Left ventricle myocardium inferior (tissue), 1 donor: ENCODE measurements at regions not wholly inside any gene's neighbourhood (a gene's known extent, or its start where the extent isn't known, plus 50 kb on each side); places are given as distances from the start of the nearest gene placed in this dataset.

Source experiments
- DNase-seq: peaks from one replicate; pipeline ENCODE4 v3.0.0-alpha.2; 2020
- H3K27ac ChIP-seq: fragments of 200-600 bp; replicated peaks from 2 replicates; pipeline ENCODE4 v1.8.0; 2021
- H3K27me3 ChIP-seq: fragments of 200-600 bp; 2 replicates; pipeline ENCODE4 v1.8.0; 2021; ENCODE audit warnings: low read depth
- H3K36me3 ChIP-seq: fragments of 200-600 bp; 2 replicates; pipeline ENCODE4 v1.8.0; 2021
- H3K4me1 ChIP-seq: fragments of 200-600 bp; 2 replicates; pipeline ENCODE4 v1.8.0; 2021
- H3K4me3 ChIP-seq: fragments of 200-600 bp; 2 replicates; pipeline ENCODE4 v1.8.0; 2021; ENCODE audit warnings: mild to moderate bottlenecking, moderate library complexity
- H3K9me3 ChIP-seq: fragments of 200-600 bp; replicated peaks from 2 replicates; pipeline ENCODE4 v1.8.0; 2021
- CTCF ChIP-seq: fragments of 200-600 bp; IDR thresholded peaks from 2 replicates; pipeline ENCODE4 v1.8.0; 2021; ENCODE audit warnings: antibody characterized with exemption, mild to moderate bottlenecking, borderline replicate concordance
- intact Hi-C: fragments of 100-400 bp; cut with micrococcal nuclease; formaldehyde crosslinking; loops from one replicate; pipeline ENCODE4 v1.11.0; 2022
- donor health status: DM: no; HTN: yes; CAD: no; lungs with severe emphysema.

GRCh38 chr17:34176440-34176839, 78.6 kb upstream of the CCL2 start:
- TF ChIP-seq CTCF, result no peak
- H3K36me3 ChIP-seq, result no peaks in the 10 kb centered on the region
- H3K27me3 ChIP-seq, result peaks cover 13% of the 10 kb centered on the region
- intact Hi-C loops, result no loop called here
- no peak overlapping the region for H3K27ac ChIP-seq
- no peaks in the 10 kb centered on the region for H3K9me3 ChIP-seq
- H3K4me3 ChIP-seq, result no peak overlapping the region
- DNase-seq, result no peak
- peaks cover 17% of the 10 kb centered on the region for H3K4me1 ChIP-seq

GRCh38 chr17:34177642-34178041, 77.4 kb upstream of the CCL2 start:
- intact Hi-C loops, result no loop called here
- no peaks in the 10 kb centered on the region for H3K36me3 ChIP-seq
- DNase-seq, result no peak
- peaks cover 16% of the 10 kb centered on the region for H3K27me3 ChIP-seq
- H3K4me1 ChIP-seq, result peaks cover 17% of the 10 kb centered on the region
- TF ChIP-seq CTCF, result no peak
- peak overlapping the region; percentile 1 for H3K27ac ChIP-seq
- H3K9me3 ChIP-seq, result no peaks in the 10 kb centered on the region
- no peak overlapping the region for H3K4me3 ChIP-seq

GRCh38 chr17:34178092-34178491, 77.0 kb upstream of the CCL2 start:
- Histone ChIP-seq H3K36me3 (no peaks in the 10 kb centered on the region), H3K27ac (peak overlapping the region; percentile 1), H3K27me3 (peaks cover 16% of the 10 kb centered on the region), H3K4me3 (no peak overlapping the region), H3K9me3 (no peaks in the 10 kb centered on the region), H3K4me1 (peaks cover 17% of the 10 kb centered on the region)
- DNase-seq, result no peak
- intact Hi-C loops, result no loop called here
- TF ChIP-seq CTCF, result no peak

- H3K27ac ChIP-seq, result no peak overlapping the region
- no peak for DNase-seq
- no peaks in the 10 kb centered on the region for H3K9me3 ChIP-seq
- TF ChIP-seq CTCF, result no peak
- no peak overlapping the region for H3K4me3 ChIP-seq
- peaks cover 14% of the 10 kb centered on the region for H3K4me1 ChIP-seq
- H3K36me3 ChIP-seq, result no peaks in the 10 kb centered on the region
- intact Hi-C loops, result no loop called here
- peaks cover 20% of the 10 kb centered on the region for H3K27me3 ChIP-seq
These were observed 72.9 kb upstream of the CCL2 start for GRCh38 chr17:34182036-34182803.

- H3K36me3 ChIP-seq, result no peaks in the 10 kb centered on the region
- peaks cover 21% of the 10 kb centered on the region for H3K9me3 ChIP-seq
- H3K4me1 ChIP-seq, result peaks cover 9% of the 10 kb centered on the region
- H3K4me3 ChIP-seq, result no peak overlapping the region
- no peak overlapping the region for H3K27ac ChIP-seq
- no peak for DNase-seq
- peaks cover 58% of the 10 kb centered on the region for H3K27me3 ChIP-seq
- intact Hi-C loops, result no loop called here
- no peak for TF ChIP-seq CTCF
These were observed 59.1 kb upstream of the CCL2 start for GRCh38 chr17:34195987-34196386.
